GM21381 (cell line): ENCODE measurements at regions not wholly inside any gene's neighbourhood (a gene's known extent, or its start where the extent isn't known, plus 50 kb on each side); places are given as distances from the start of the nearest gene placed in this dataset.
"Not testable (repeated sequence)": the region's sequence is repeated elsewhere in the genome, so short reads cannot be mapped to it uniquely, and the experiment has no call there.

ENCODE experiments used
- ATAC-seq: cut with Tn5 transposase; IDR thresholded peaks from one replicate; pipeline ENCODE4 v1.9.1; 2021; ENCODE audit warnings: mild to moderate bottlenecking, moderate library complexity; ENCODE audit not compliant: unreplicated experiment

- no peak for ATAC-seq
Observed at GRCh38 chr1:172914501-172915144, 136.1 kb downstream of the TNFSF18 start.

GRCh38 chr1:172915271-172915670 is 135.5 kb downstream of the TNFSF18 start:
- ATAC-seq = no peak

GRCh38 chr1:172916116-172916515 is 134.6 kb downstream of the TNFSF18 start:
- no peak for ATAC-seq

GRCh38 chr1:172917972-172918371 is 132.8 kb downstream of the TNFSF18 start:
- no peak for ATAC-seq

GRCh38 chr1:172918478-172918877 is 132.3 kb downstream of the TNFSF18 start:
- ATAC-seq = no peak

GRCh38 chr1:172926070-172926469 is 124.7 kb downstream of the TNFSF18 start:
- no peak for ATAC-seq

GRCh38 chr1:172928412-172928811 is 122.3 kb downstream of the TNFSF18 start:
- ATAC-seq = no peak

GRCh38 chr1:172929006-172929405 is 121.7 kb downstream of the TNFSF18 start:
- ATAC-seq = no peak

GRCh38 chr1:172930142-172930541 is 120.6 kb downstream of the TNFSF18 start:
- ATAC-seq = no peak

GRCh38 chr1:172931340-172931739 is 119.4 kb downstream of the TNFSF18 start:
- ATAC-seq = no peak

GRCh38 chr1:172931761-172932160 is 119.0 kb downstream of the TNFSF18 start:
- ATAC-seq = no peak

GRCh38 chr1:172932981-172933380 is 117.8 kb downstream of the TNFSF18 start:
- ATAC-seq = no peak

- no peak for ATAC-seq
Observed at GRCh38 chr1:172934417-172934762, 116.4 kb downstream of the TNFSF18 start.

GRCh38 chr1:172935062-172935592 is 115.6 kb downstream of the TNFSF18 start:
- no peak for ATAC-seq

- ATAC-seq = no peak
Observed at GRCh38 chr1:172936088-172936645, 114.6 kb downstream of the TNFSF18 start.

GRCh38 chr1:172938681-172939080 is 112.1 kb downstream of the TNFSF18 start:
- no peak for ATAC-seq

- no peak for ATAC-seq
Observed at GRCh38 chr1:172939475-172939874, 111.3 kb downstream of the TNFSF18 start.

GRCh38 chr1:172940174-172940855 is 110.4 kb downstream of the TNFSF18 start:
- no peak for ATAC-seq

GRCh38 chr1:172941471-172941870 is 109.3 kb downstream of the TNFSF18 start:
- no peak for ATAC-seq

GRCh38 chr1:172941945-172942344 is 108.8 kb downstream of the TNFSF18 start:
- no peak for ATAC-seq

GRCh38 chr1:172943138-172943537 is 107.6 kb downstream of the TNFSF18 start:
- not testable (repeated sequence) for ATAC-seq

GRCh38 chr1:172944931-172945330 is 105.8 kb downstream of the TNFSF18 start:
- ATAC-seq = no peak
